ENCODE measurements at regions not wholly inside any gene's neighbourhood (a gene's known extent, or its start where the extent isn't known, plus 50 kb on each side); places are given as distances from the start of the nearest gene placed in this dataset.

DNA sequence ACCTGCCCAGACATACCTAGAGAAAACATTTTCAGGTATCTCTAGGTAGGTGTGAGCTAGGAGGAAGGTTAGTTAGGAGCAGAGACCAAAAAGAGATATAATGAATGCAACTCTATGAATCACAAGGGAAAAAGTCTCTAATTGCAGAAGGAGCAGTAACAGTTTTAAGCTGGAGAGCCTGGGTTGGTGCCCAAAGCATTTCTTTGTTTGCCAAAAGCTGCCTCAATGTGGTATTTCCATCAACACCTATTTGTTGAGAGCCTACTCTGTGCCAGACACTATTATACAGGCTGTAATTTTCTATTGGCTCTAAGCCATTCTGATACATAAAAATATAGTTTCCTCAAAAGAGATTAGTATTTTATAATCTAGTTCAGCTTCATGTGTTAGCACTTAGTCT is 141.6 kb downstream of the UBE2E3 start:
- intact Hi-C loops (cut with DNase I), result no loop called here
- H3K36me3 ChIP-seq (ENCODE audit: control insufficient read depth in 2 of 3, insufficient read depth in 3 of 3, low read length in 3 of 3), result no peaks in the 10 kb centered on the region
- H3K27me3 ChIP-seq (ENCODE audit: control insufficient read depth, insufficient read depth, low read length), result no peaks in the 10 kb centered on the region
- H3K4me3 ChIP-seq (ENCODE audit: low read length in 3 of 3), result no peak overlapping the region
- DNase-seq (no peak), FAIRE-seq (no peak)
- no peaks in the 10 kb centered on the region for H3K4me1 ChIP-seq (ENCODE audit: control insufficient read depth in 2 of 3, insufficient read depth in 2 of 3, low read depth in 1 of 3, low read length in 3 of 3)
- no peak overlapping the region for H3K9ac ChIP-seq (ENCODE audit: low read length in 3 of 3)
- no peak overlapping the region for H3K27ac ChIP-seq (ENCODE audit: low read depth in 2 of 2, low read length in 2 of 2)
- TF ChIP-seq, protein P1, sequence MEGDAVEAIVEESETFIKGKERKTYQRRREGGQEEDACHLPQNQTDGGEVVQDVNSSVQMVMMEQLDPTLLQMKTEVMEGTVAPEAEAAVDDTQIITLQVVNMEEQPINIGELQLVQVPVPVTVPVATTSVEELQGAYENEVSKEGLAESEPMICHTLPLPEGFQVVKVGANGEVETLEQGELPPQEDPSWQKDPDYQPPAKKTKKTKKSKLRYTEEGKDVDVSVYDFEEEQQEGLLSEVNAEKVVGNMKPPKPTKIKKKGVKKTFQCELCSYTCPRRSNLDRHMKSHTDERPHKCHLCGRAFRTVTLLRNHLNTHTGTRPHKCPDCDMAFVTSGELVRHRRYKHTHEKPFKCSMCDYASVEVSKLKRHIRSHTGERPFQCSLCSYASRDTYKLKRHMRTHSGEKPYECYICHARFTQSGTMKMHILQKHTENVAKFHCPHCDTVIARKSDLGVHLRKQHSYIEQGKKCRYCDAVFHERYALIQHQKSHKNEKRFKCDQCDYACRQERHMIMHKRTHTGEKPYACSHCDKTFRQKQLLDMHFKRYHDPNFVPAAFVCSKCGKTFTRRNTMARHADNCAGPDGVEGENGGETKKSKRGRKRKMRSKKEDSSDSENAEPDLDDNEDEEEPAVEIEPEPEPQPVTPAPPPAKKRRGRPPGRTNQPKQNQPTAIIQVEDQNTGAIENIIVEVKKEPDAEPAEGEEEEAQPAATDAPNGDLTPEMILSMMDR (IDR thresholded peaks at IDR 0.05; ENCODE audit: borderline replicate concordance, extremely low read depth, insufficient read depth), result no peak
- H3K9me3 ChIP-seq (ENCODE audit: control insufficient read depth in 2 of 3, insufficient read depth in 1 of 3, low read length in 3 of 3), result no peaks in the 10 kb centered on the region

DNA sequence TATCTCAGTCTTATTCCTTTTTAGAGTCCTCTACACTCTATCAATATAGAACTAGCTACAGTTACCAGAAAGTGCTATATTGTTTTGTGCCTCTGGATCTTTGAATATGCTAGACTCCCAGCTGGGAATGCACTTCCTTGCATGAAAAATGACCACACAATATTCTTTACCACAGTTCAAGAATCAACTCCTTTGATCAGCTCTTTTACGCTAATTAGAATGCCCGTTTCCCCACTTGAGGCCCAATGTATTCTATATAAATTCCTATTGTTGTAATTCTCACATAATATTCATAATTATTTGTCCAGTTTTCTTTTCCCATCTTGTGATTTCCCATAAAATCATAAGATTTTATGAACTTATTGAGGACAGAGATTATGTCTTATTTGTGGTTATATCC is 142.2 kb downstream of the UBE2E3 start:
- Histone ChIP-seq H3K9ac (ENCODE audit: low read length in 3 of 3) (no peak overlapping the region), H3K4me1 (ENCODE audit: control insufficient read depth in 2 of 3, insufficient read depth in 2 of 3, low read depth in 1 of 3, low read length in 3 of 3) (no peaks in the 10 kb centered on the region), H3K27me3 (ENCODE audit: control insufficient read depth, insufficient read depth, low read length) (no peaks in the 10 kb centered on the region), H3K36me3 (ENCODE audit: control insufficient read depth in 2 of 3, insufficient read depth in 3 of 3, low read length in 3 of 3) (no peaks in the 10 kb centered on the region), H3K9me3 (ENCODE audit: control insufficient read depth in 2 of 3, insufficient read depth in 1 of 3, low read length in 3 of 3) (no peaks in the 10 kb centered on the region), H3K4me3 (ENCODE audit: low read length in 3 of 3) (no peak overlapping the region), H3K27ac (ENCODE audit: low read depth in 2 of 2, low read length in 2 of 2) (no peak overlapping the region)
- FAIRE-seq (no peak), DNase-seq (no peak)
- TF ChIP-seq, protein P1 (IDR thresholded peaks at IDR 0.05; ENCODE audit: borderline replicate concordance, extremely low read depth, insufficient read depth), result no peak
- intact Hi-C loops (cut with DNase I), result no loop called here

DNA sequence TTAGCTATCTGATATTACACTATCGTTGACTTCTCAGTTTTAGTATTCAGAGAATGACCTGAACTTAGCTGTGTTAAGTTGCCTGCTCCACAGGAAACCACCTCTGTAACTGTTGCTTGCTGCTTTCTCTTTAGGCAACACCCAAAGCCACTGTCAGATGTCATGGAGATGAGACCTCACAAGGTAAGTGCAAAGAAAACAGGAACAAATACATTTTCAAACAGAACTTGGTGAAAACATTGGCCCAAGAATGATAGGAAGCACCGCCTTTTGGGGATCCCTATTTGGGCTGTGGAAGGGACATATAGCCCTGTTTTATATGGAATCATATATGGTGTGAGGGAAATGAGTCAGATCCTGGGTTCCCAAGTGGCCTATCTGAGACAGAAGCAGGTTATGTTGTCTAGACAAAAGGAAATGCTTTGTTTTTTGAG is 143.4 kb downstream of the UBE2E3 start:
- DNase-seq (peak in 1 of 5 donors; percentile 5), FAIRE-seq (no peak)
- intact Hi-C loops (cut with DNase I), result no loop called here
- Histone ChIP-seq H3K9me3 (ENCODE audit: control insufficient read depth in 2 of 3, insufficient read depth in 1 of 3, low read length in 3 of 3) (no peaks in the 10 kb centered on the region), H3K4me1 (ENCODE audit: control insufficient read depth in 2 of 3, insufficient read depth in 2 of 3, low read depth in 1 of 3, low read length in 3 of 3) (no peaks in the 10 kb centered on the region), H3K9ac (ENCODE audit: low read length in 3 of 3) (no peak overlapping the region), H3K36me3 (ENCODE audit: control insufficient read depth in 2 of 3, insufficient read depth in 3 of 3, low read length in 3 of 3) (no peaks in the 10 kb centered on the region), H3K27ac (ENCODE audit: low read depth in 2 of 2, low read length in 2 of 2) (peak overlapping the region in 1 of 2 donors; percentile 35), H3K4me3 (ENCODE audit: low read length in 3 of 3) (no peak overlapping the region), H3K27me3 (ENCODE audit: control insufficient read depth, insufficient read depth, low read length) (no peaks in the 10 kb centered on the region)
- TF ChIP-seq, protein P1 (IDR thresholded peaks at IDR 0.05; ENCODE audit: borderline replicate concordance, extremely low read depth, insufficient read depth), result no peak

DNA sequence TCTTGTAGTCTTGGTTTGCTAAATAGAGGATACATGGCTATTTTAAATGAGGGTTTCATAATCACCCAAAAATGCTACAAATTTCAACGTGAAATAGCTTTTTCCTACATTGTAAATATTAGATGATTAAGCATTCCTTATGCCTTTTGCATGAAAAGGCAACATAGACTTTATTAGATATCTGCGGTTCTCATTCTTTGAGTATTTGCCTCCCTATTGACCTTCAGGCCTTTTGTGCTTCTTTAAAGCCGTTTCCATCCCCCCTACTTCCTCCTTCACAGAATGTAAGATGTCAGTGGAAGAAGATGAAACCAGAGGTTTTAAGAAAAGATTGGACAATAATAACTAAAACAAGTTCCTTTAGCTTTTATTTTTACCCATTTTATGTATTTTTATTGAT is 144.1 kb downstream of the UBE2E3 start:
- Histone ChIP-seq H3K27me3 (ENCODE audit: control insufficient read depth, insufficient read depth, low read length) (no peaks in the 10 kb centered on the region), H3K36me3 (ENCODE audit: control insufficient read depth in 2 of 3, insufficient read depth in 3 of 3, low read length in 3 of 3) (no peaks in the 10 kb centered on the region), H3K9ac (ENCODE audit: low read length in 3 of 3) (no peak overlapping the region), H3K9me3 (ENCODE audit: control insufficient read depth in 2 of 3, insufficient read depth in 1 of 3, low read length in 3 of 3) (no peaks in the 10 kb centered on the region), H3K4me3 (ENCODE audit: low read length in 3 of 3) (no peak overlapping the region), H3K4me1 (ENCODE audit: control insufficient read depth in 2 of 3, insufficient read depth in 2 of 3, low read depth in 1 of 3, low read length in 3 of 3) (no peaks in the 10 kb centered on the region), H3K27ac (ENCODE audit: low read depth in 2 of 2, low read length in 2 of 2) (peak overlapping the region in 1 of 2 donors; percentile 35)
- FAIRE-seq (no peak), DNase-seq (no peak)
- intact Hi-C loops (cut with DNase I), result no loop called here
- TF ChIP-seq, protein P1 (IDR thresholded peaks at IDR 0.05; ENCODE audit: borderline replicate concordance, extremely low read depth, insufficient read depth), result no peak

Measured in kidney (tissue), 13 donors.